PC-3 (cell line): ENCODE measurements at regions not wholly inside any gene's neighbourhood (a gene's known extent, or its start where the extent isn't known, plus 50 kb on each side); places are given as distances from the start of the nearest gene placed in this dataset.

ENCODE experiments used
- ATAC-seq: fragments of 200-7000 bp; cut with Tn5 transposase; 2 replicates; pipeline ENCODE4 v1.9.1; 2020; ENCODE audit warnings: mild to moderate bottlenecking, moderate library complexity
- BruUV-seq: library from RNA; stranded (reverse); fragments of 400-500 nt; replicated peaks from 2 replicates; lab custom pipeline; 2021; lab: Mats Ljungman, UMichigan
- CTCF ChIA-PET: fragments of 300-600 bp; sonication (Branson Sonifier 250); formaldehyde crosslinking; loops from one replicate; lab custom pipeline; 2022; ENCODE audit warnings: antibody characterized with exemption; lab: Charles Lee
- POLR2A ChIA-PET: fragments of 300-600 bp; sonication (Branson Sonifier 250); formaldehyde crosslinking; loops from one replicate; lab custom pipeline; 2022; ENCODE audit warnings: antibody characterized with exemption; ENCODE audit not compliant: unreplicated experiment; lab: Charles Lee
- DNase-seq: peaks from one replicate; pipeline ENCODE4 v3.0.0-alpha.2; 2015
- H2AFZ ChIP-seq: fragments of 300-600 bp; sonication (generic); 2 replicates; pipeline ENCODE4 v1.6.0; 2016; ENCODE audit warnings: antibody characterized with exemption, low read length
- H3F3A ChIP-seq: fragments of 300-600 bp; sonication (generic); one replicate; pipeline ENCODE4 v1.6.0; 2017; ENCODE audit warnings: antibody characterized with exemption, low read length, control low read depth, mild to moderate bottlenecking; ENCODE audit not compliant: unreplicated experiment
- H3K27ac ChIP-seq: fragments of 300-600 bp; sonication (generic); 2 replicates; pipeline ENCODE4 v1.5.1; 2016; ENCODE audit warnings: mild to moderate bottlenecking, low read length
- H3K27me3 ChIP-seq: fragments of 300-600 bp; sonication (generic); 2 replicates; pipeline ENCODE4 v1.6.1; 2016; ENCODE audit warnings: low read length, mixed read lengths
- H3K36me3 ChIP-seq: fragments of 300-600 bp; sonication (generic); 2 replicates; pipeline ENCODE4 v1.6.1; 2016; ENCODE audit warnings: low read depth, mixed run types, low read length, mixed read lengths
- H3K4me1 ChIP-seq: fragments of 300-600 bp; sonication (generic); 2 replicates; pipeline ENCODE4 v1.5.1; 2016; ENCODE audit warnings: low read length; ENCODE audit not compliant: insufficient read depth
- H3K4me2 ChIP-seq: fragments of 300-600 bp; sonication (generic); 2 replicates; pipeline ENCODE4 v1.6.0; 2016; ENCODE audit warnings: low read length
- H3K4me3 ChIP-seq: fragments of 300-600 bp; sonication (generic); 2 replicates; pipeline ENCODE4 v1.5.1; 2016; ENCODE audit warnings: mild to moderate bottlenecking, low read length, mixed read lengths
- H3K79me2 ChIP-seq: fragments of 300-600 bp; sonication (generic); 2 replicates; pipeline ENCODE4 v1.6.1; 2017; ENCODE audit warnings: low read length, mixed read lengths
- H3K9ac ChIP-seq: fragments of 300-600 bp; sonication (generic); 2 replicates; pipeline ENCODE4 v1.6.0; 2016; ENCODE audit warnings: mild to moderate bottlenecking, low read length
- H3K9me2 ChIP-seq: fragments of 300-600 bp; sonication (generic); replicated peaks from 2 replicates; pipeline ENCODE4 v1.6.1; 2016; ENCODE audit warnings: mixed run types, low read length, mixed read lengths
- H3K9me3 ChIP-seq: fragments of 300-600 bp; sonication (generic); 2 replicates; pipeline ENCODE4 v1.6.1; 2016; ENCODE audit warnings: low read length, mixed read lengths
- H4K20me1 ChIP-seq: fragments of 300-600 bp; sonication (generic); 2 replicates; pipeline ENCODE4 v1.6.1; 2016; ENCODE audit warnings: low read length, mixed read lengths
- EZH2 ChIP-seq: fragments of 300-600 bp; sonication (generic); IDR thresholded peaks from one replicate; pipeline ENCODE4 v1.6.1; 2017; ENCODE audit warnings: antibody characterized with exemption, mild to moderate bottlenecking, low read length; ENCODE audit not compliant: unreplicated experiment
- EZH2phosphoT487 ChIP-seq: fragments of 300-600 bp; sonication (generic); IDR thresholded peaks from 2 replicates; pipeline ENCODE4 v1.6.1; 2018; ENCODE audit warnings: mild to moderate bottlenecking, antibody characterized with exemption, low read length, borderline replicate concordance
- intact Hi-C: fragments of 100-400 bp; cut with micrococcal nuclease; formaldehyde crosslinking; loops from 2 replicates; pipeline ENCODE4 v1.9.0; 2023
- TF ChIP-seq, protein P1 (sequence below): fragments of 300-600 bp; sonication (generic); conservative IDR thresholded peaks from 2 replicates; pipeline ENCODE4 v1.5.1; 2017; ENCODE audit warnings: antibody characterized with exemption, low read depth, mild to moderate bottlenecking, low read length

- Histone ChIP-seq H3K36me3 (no peaks in the 10 kb centered on the region), H3K4me1 (peaks cover 41% of the 10 kb centered on the region), H3K9me2 (no peaks in the 10 kb centered on the region), H3K9ac (peak overlapping the region; percentile 19; the same call in 1 of the 2 replicates), H3K27me3 (no peaks in the 10 kb centered on the region), H3K4me3 (peak overlapping the region; percentile 23; the same call in 1 of the 2 replicates), H3K4me2 (peak overlapping the region; percentile 78), H3K9me3 (no peaks in the 10 kb centered on the region), H3K27ac (peak overlapping the region; percentile 87), H3K79me2 (no peaks in the 10 kb centered on the region), H4K20me1 (no peaks in the 10 kb centered on the region), H3F3A (peaks cover 12% of the 10 kb centered on the region), H2AFZ (no peak overlapping the region)
- ChIA-PET POLR2A (interaction anchor here (0.6 kb wide), 1 partner anchor 125 kb away, joined by 3 read pairs; no protein-coding TSS in a partner anchor), CTCF (no interaction called here)
- ATAC-seq (peak; percentile 70), DNase-seq (peak; percentile 51)
- no TSS peak for BruUV-seq
- TF ChIP-seq, protein P1, sequence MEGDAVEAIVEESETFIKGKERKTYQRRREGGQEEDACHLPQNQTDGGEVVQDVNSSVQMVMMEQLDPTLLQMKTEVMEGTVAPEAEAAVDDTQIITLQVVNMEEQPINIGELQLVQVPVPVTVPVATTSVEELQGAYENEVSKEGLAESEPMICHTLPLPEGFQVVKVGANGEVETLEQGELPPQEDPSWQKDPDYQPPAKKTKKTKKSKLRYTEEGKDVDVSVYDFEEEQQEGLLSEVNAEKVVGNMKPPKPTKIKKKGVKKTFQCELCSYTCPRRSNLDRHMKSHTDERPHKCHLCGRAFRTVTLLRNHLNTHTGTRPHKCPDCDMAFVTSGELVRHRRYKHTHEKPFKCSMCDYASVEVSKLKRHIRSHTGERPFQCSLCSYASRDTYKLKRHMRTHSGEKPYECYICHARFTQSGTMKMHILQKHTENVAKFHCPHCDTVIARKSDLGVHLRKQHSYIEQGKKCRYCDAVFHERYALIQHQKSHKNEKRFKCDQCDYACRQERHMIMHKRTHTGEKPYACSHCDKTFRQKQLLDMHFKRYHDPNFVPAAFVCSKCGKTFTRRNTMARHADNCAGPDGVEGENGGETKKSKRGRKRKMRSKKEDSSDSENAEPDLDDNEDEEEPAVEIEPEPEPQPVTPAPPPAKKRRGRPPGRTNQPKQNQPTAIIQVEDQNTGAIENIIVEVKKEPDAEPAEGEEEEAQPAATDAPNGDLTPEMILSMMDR, result no peak
- no peak for TF ChIP-seq EZH2phosphoT487
- TF ChIP-seq EZH2, result no peak
- intact Hi-C loops, result loop anchor here (10.0 kb wide), 1 partner anchor 152 kb away; no protein-coding TSS in a partner anchor
Measured at GRCh38 chr13:33696530-33696929, 121.4 kb upstream of the RFC3 start.

DNA sequence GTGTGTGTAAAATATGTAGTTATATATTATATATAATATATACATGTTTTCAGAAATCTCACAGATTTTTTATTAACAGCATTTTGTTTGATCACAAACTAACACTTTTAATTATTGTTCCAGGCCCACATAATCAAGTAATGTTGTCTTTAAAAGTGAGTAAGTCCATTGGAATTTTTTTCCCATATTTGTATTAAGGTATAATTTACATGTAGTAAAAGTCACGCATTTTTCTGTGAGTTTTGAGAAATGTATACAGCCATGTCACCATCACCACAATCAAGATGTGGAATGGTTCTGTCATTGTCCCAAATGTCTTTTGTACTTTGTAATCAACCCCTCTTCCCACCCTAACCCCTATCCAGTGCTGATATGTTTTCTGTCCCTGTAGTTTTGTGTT, 120.0 kb upstream of the RFC3 start:
- no peaks in the 10 kb centered on the region for H3K36me3 ChIP-seq
- H3F3A ChIP-seq, result peaks cover 12% of the 10 kb centered on the region
- CTCF ChIA-PET, result no interaction called here
- no peaks in the 10 kb centered on the region for H3K9me3 ChIP-seq
- no peaks in the 10 kb centered on the region for H3K79me2 ChIP-seq
- POLR2A ChIA-PET, result no interaction called here
- no peaks in the 10 kb centered on the region for H3K9me2 ChIP-seq
- intact Hi-C loops, result loop anchor here (1.0 to 10.0 kb wide), 2 partner anchors 19 to 153 kb away; no protein-coding TSS in a partner anchor
- TF ChIP-seq EZH2, result no peak
- H3K4me3 ChIP-seq, result no peak overlapping the region
- no peaks in the 10 kb centered on the region for H3K27me3 ChIP-seq
- peaks cover 41% of the 10 kb centered on the region for H3K4me1 ChIP-seq
- BruUV-seq, result no TSS peak
- H3K9ac ChIP-seq, result no peak overlapping the region
- peak overlapping the region; percentile 87 for H3K27ac ChIP-seq
- no peaks in the 10 kb centered on the region for H4K20me1 ChIP-seq
- peak overlapping the region; percentile 33; the same call in 1 of the 2 replicates for H2AFZ ChIP-seq
- DNase-seq (peak; percentile 57), ATAC-seq (no peak)
- H3K4me2 ChIP-seq, result peak overlapping the region; percentile 60

GRCh38 chr13:33707449-33707848, 110.5 kb upstream of the RFC3 start:
- POLR2A ChIA-PET, result no interaction called here
- intact Hi-C loops, result no loop called here
- CTCF ChIA-PET, result no interaction called here
- Histone ChIP-seq H3F3A (no peaks in the 10 kb centered on the region), H3K4me2 (no peak overlapping the region), H3K9ac (no peak overlapping the region), H3K36me3 (no peaks in the 10 kb centered on the region), H4K20me1 (no peaks in the 10 kb centered on the region), H3K4me3 (no peak overlapping the region), H3K79me2 (no peaks in the 10 kb centered on the region), H3K27me3 (no peaks in the 10 kb centered on the region), H3K9me3 (no peaks in the 10 kb centered on the region; the same call in 1 of the 2 replicates), H2AFZ (no peak overlapping the region), H3K9me2 (no peaks in the 10 kb centered on the region), H3K4me1 (no peaks in the 10 kb centered on the region), H3K27ac (no peak overlapping the region)
- DNase-seq, result no peak
- ATAC-seq, result no peak
- BruUV-seq, result no TSS peak
- TF ChIP-seq EZH2phosphoT487 (no peak), EZH2 (no peak)
- TF ChIP-seq, protein P1, result no peak
